Hepatocyte (in vitro differentiated cells): ENCODE measurements at regions not wholly inside any gene's neighbourhood (a gene's known extent, or its start where the extent isn't known, plus 50 kb on each side); places are given as distances from the start of the nearest gene placed in this dataset.

ENCODE experiments used
- CTCF ChIP-seq: fragments of 200-600 bp; sonication (generic); IDR thresholded peaks from 2 replicates; pipeline ENCODE4 v1.5.1; 2016; ENCODE audit warnings: antibody characterized with exemption, mild to moderate bottlenecking; ENCODE audit not compliant: poor library complexity
- EZH2 ChIP-seq: fragments of 200-600 bp; sonication (generic); IDR thresholded peaks from 2 replicates; pipeline ENCODE4 v1.6.1; 2016; ENCODE audit warnings: antibody characterized with exemption, mild to moderate bottlenecking, borderline replicate concordance
- EZH2phosphoT487 ChIP-seq: fragments of 200-600 bp; sonication (generic); IDR thresholded peaks from one replicate; pipeline ENCODE4 v1.6.1; 2018; ENCODE audit warnings: antibody characterized with exemption, mild to moderate bottlenecking, low read depth, moderate library complexity; ENCODE audit not compliant: unreplicated experiment, severe bottlenecking

- TF ChIP-seq CTCF (no peak), EZH2 (no peak), EZH2phosphoT487 (no peak)
Measured at GRCh38 chr2:187748958-187749357, 194.7 kb upstream of the TFPI start.
